Ovary (tissue), 3 donors: ENCODE measurements at regions not wholly inside any gene's neighbourhood (a gene's known extent, or its start where the extent isn't known, plus 50 kb on each side); places are given as distances from the start of the nearest gene placed in this dataset.

Experiments used
- POLR2A ChIP-seq: fragments of 450-650 bp; IDR thresholded peaks from one replicate; pipeline ENCODE4 v1.6.1; 2017; ENCODE audit warnings: antibody characterized with exemption, mild to moderate bottlenecking, moderate library complexity
- TF ChIP-seq, protein P1 (sequence below), 3 donors: fragments of 450-650 bp in 2 of 3; fragments of 200-600 bp in 1 of 3; IDR thresholded peaks; one replicate each; pipeline versions ENCODE4 v1.5.1 to v1.8.0; 2016 to 2022; ENCODE audit warnings: antibody characterized with exemption in 3 of 3, mild to moderate bottlenecking in 1 of 3
- donor health status: DM: no; HTN: no; CAD: no.

GRCh38 chr2:63712748-63713147 lies 124.0 kb downstream of the MDH1 start:
- no peak for TF ChIP-seq POLR2A
- TF ChIP-seq, protein P1, sequence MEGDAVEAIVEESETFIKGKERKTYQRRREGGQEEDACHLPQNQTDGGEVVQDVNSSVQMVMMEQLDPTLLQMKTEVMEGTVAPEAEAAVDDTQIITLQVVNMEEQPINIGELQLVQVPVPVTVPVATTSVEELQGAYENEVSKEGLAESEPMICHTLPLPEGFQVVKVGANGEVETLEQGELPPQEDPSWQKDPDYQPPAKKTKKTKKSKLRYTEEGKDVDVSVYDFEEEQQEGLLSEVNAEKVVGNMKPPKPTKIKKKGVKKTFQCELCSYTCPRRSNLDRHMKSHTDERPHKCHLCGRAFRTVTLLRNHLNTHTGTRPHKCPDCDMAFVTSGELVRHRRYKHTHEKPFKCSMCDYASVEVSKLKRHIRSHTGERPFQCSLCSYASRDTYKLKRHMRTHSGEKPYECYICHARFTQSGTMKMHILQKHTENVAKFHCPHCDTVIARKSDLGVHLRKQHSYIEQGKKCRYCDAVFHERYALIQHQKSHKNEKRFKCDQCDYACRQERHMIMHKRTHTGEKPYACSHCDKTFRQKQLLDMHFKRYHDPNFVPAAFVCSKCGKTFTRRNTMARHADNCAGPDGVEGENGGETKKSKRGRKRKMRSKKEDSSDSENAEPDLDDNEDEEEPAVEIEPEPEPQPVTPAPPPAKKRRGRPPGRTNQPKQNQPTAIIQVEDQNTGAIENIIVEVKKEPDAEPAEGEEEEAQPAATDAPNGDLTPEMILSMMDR (IDR thresholded peaks at IDR 0.05), result no peak
